H1 (cell line): ENCODE measurements at regions not wholly inside any gene's neighbourhood (a gene's known extent, or its start where the extent isn't known, plus 50 kb on each side); places are given as distances from the start of the nearest gene placed in this dataset.

Source experiments
- CTCF ChIA-PET: fragments of 300-600 bp; sonication (Branson Sonifier 250); formaldehyde crosslinking; loops from one replicate; lab custom pipeline; 2021; ENCODE audit not compliant: partially characterized antibody; lab: Charles Lee
- POLR2A ChIA-PET: fragments of 300-600 bp; sonication (Branson Sonifier 250); formaldehyde crosslinking; loops from one replicate; lab custom pipeline; 2021; ENCODE audit warnings: inconsistent platforms; ENCODE audit not compliant: partially characterized antibody; lab: Charles Lee
- DNase-seq, 2 experiments: peaks; one replicate each; pipeline versions ENCODE4 v3.0.0 to v3.0.0-alpha.2; 2010 to 2022; ENCODE audit warnings: low spot score in 2 of 2, low read depth in 1 of 2, mixed read lengths in 1 of 2
- FAIRE-seq: peaks from 2 replicates; lab custom pipeline; 2011; peaks lifted over from hg19 to GRCh38; lab: Jason Lieb, UNC
- H2AFZ ChIP-seq: 2 replicates; pipeline ENCODE4 v1.8.1; 2012; ENCODE audit warnings: low read length, inconsistent platforms
- H2AK5ac ChIP-seq: 2 replicates; pipeline ENCODE4 v1.6.1; 2013; ENCODE audit warnings: low read depth, low read length
- H2BK120ac ChIP-seq: replicated peaks from 2 replicates; pipeline ENCODE3; 2013; ENCODE audit warnings: low read depth, low read length, inconsistent platforms
- H2BK12ac ChIP-seq: 2 replicates; pipeline ENCODE4 v1.6.1; 2013; ENCODE audit warnings: low read depth, low read length
- H2BK15ac ChIP-seq: 2 replicates; pipeline ENCODE4 v1.6.1; 2013; ENCODE audit warnings: low read length
- H2BK20ac ChIP-seq: 2 replicates; pipeline ENCODE4 v1.6.1; 2013; ENCODE audit warnings: low read length
- H2BK5ac ChIP-seq: 2 replicates; pipeline ENCODE4 v1.6.1; 2013; ENCODE audit warnings: low read depth, low read length
- H3K14ac ChIP-seq: 2 replicates; pipeline ENCODE4 v1.6.1; 2013; ENCODE audit warnings: inconsistent platforms; ENCODE audit not compliant: insufficient read length
- H3K18ac ChIP-seq: 2 replicates; pipeline ENCODE4 v1.6.1; 2013; ENCODE audit warnings: low read length; ENCODE audit errors: extremely low read depth
- H3K23ac ChIP-seq: 2 replicates; pipeline ENCODE4 v1.6.1; 2013; ENCODE audit warnings: inconsistent platforms; ENCODE audit not compliant: insufficient read length
- H3K23me2 ChIP-seq: 2 replicates; pipeline ENCODE4 v1.6.1; 2013; ENCODE audit warnings: low read depth, low read length
- H3K27ac ChIP-seq: 2 replicates; pipeline ENCODE4 v1.6.1; 2011; ENCODE audit warnings: low read depth, low read length, inconsistent platforms
- H3K27me3 ChIP-seq, 4 experiments: replicated peaks in 1 of 4; 1 replicate in 1 of 4; 2 replicates in 3 of 4; pipeline versions ENCODE4 v1.6.1 to v1.8.1; 2011 to 2013; ENCODE audit warnings: low read length in 3 of 4, mild to moderate bottlenecking in 3 of 4, inconsistent platforms in 2 of 4, mixed read lengths in 2 of 4, moderate library complexity in 1 of 4; ENCODE audit not compliant: control insufficient read depth in 3 of 4, insufficient read depth in 3 of 4; ENCODE audit errors: extremely low read depth in 1 of 4
- H3K36me3 ChIP-seq, 4 experiments: 2 replicates each; pipeline versions ENCODE4 v1.6.1 to v1.8.1; 2011 to 2013; ENCODE audit warnings: mild to moderate bottlenecking in 4 of 4, low read length in 3 of 4, moderate library complexity in 2 of 4, control low read depth in 1 of 4, inconsistent platforms in 1 of 4; ENCODE audit not compliant: insufficient read depth in 4 of 4, control insufficient read depth in 2 of 4
- H3K4ac ChIP-seq: replicated peaks from 2 replicates; pipeline ENCODE3; 2013; ENCODE audit warnings: low read length, low read depth, mixed read lengths, inconsistent platforms; ENCODE audit not compliant: insufficient read length
- H3K4me1 ChIP-seq, 4 experiments: replicated peaks in 1 of 4; 1 replicate in 1 of 4; 2 replicates in 3 of 4; pipeline versions ENCODE4 v1.6.1 to v1.8.1; 2011 to 2013; ENCODE audit warnings: low read length in 3 of 4, inconsistent platforms in 2 of 4, mixed read lengths in 1 of 4; ENCODE audit not compliant: insufficient read depth in 4 of 4, control insufficient read depth in 3 of 4
- H3K4me2 ChIP-seq, 2 experiments: 2 replicates each; pipeline versions ENCODE4 v1.6.1 to v1.8.1; 2011 to 2013; ENCODE audit warnings: low read depth in 2 of 2, low read length in 2 of 2, control low read depth in 1 of 2, inconsistent platforms in 1 of 2, mild to moderate bottlenecking in 1 of 2; ENCODE audit not compliant: insufficient read depth in 1 of 2
- H3K4me3 ChIP-seq, 4 experiments: fragments of 200-600, 300-600 bp in 1 of 4; sonication (generic), shearing (Covaris generic), sonication (Bioruptor Twin) in 1 of 4; 2 replicates each; pipeline versions ENCODE4 v1.5.1 to v1.8.1; 2011 to 2016; ENCODE audit warnings: low read length in 4 of 4, low read depth in 3 of 4, control low read depth in 2 of 4, inconsistent platforms in 2 of 4, mild to moderate bottlenecking in 2 of 4, mixed read lengths in 1 of 4, moderate library complexity in 1 of 4; ENCODE audit not compliant: insufficient read depth in 2 of 4; ENCODE audit errors: extremely low read depth in 1 of 4
- H3K56ac ChIP-seq: replicated peaks from 2 replicates; pipeline ENCODE3; 2013; ENCODE audit warnings: low read depth, mild to moderate bottlenecking, mixed read lengths, low read length, inconsistent platforms; ENCODE audit not compliant: insufficient read length
- H3K79me1 ChIP-seq: 2 replicates; pipeline ENCODE4 v1.6.1; 2013; ENCODE audit warnings: low read depth, low read length, control low read depth
- H3K79me2 ChIP-seq, 2 experiments: 2 replicates each; pipeline versions ENCODE4 v1.6.1 to v1.8.1; 2012 to 2013; ENCODE audit warnings: low read length in 2 of 2, mild to moderate bottlenecking in 2 of 2, inconsistent platforms in 1 of 2; ENCODE audit not compliant: insufficient read depth in 2 of 2, control insufficient read depth in 1 of 2
- H3K9ac ChIP-seq, 4 experiments: replicated peaks in 1 of 4; 1 replicate in 1 of 4; 2 replicates in 3 of 4; pipeline versions ENCODE4 v1.6.1 to v1.8.1; 2011 to 2013; ENCODE audit warnings: low read depth in 3 of 4, low read length in 3 of 4, control low read depth in 2 of 4, mild to moderate bottlenecking in 2 of 4, moderate library complexity in 2 of 4, inconsistent platforms in 1 of 4; ENCODE audit errors: extremely low read depth in 1 of 4
- H3K9me3 ChIP-seq, 2 experiments: 2 replicates each; pipeline versions ENCODE4 v1.6.1 to v1.8.1; 2012 to 2013; ENCODE audit warnings: mild to moderate bottlenecking in 2 of 2, moderate library complexity in 2 of 2, control low read depth in 1 of 2, inconsistent platforms in 1 of 2, low read depth in 1 of 2, low read length in 1 of 2, mixed read lengths in 1 of 2; ENCODE audit not compliant: insufficient read depth in 2 of 2
- H4K20me1 ChIP-seq, 2 experiments: replicated peaks in 1 of 2; 2 replicates each; pipeline versions ENCODE3 to v1.8.1; 2011 to 2013; ENCODE audit warnings: inconsistent platforms in 2 of 2, low read length in 2 of 2, mild to moderate bottlenecking in 1 of 2; ENCODE audit not compliant: insufficient read depth in 2 of 2, control insufficient read depth in 1 of 2
- H4K5ac ChIP-seq: 2 replicates; pipeline ENCODE4 v1.6.1; 2013; ENCODE audit warnings: low read length, low read depth, mixed read lengths, inconsistent platforms; ENCODE audit not compliant: insufficient read length
- H4K8ac ChIP-seq: 2 replicates; pipeline ENCODE4 v1.8.0; 2013; ENCODE audit warnings: mild to moderate bottlenecking, moderate library complexity, low read length, inconsistent platforms; ENCODE audit not compliant: insufficient read depth; ENCODE audit errors: extremely low read depth
- H4K91ac ChIP-seq: replicated peaks from 2 replicates; pipeline ENCODE3; 2013; ENCODE audit warnings: low read length, mixed read lengths, inconsistent platforms; ENCODE audit not compliant: insufficient read length
- CHD2 ChIP-seq: IDR thresholded peaks from 2 replicates; pipeline ENCODE4 v1.6.1; 2012; ENCODE audit warnings: low read length, improper control_type of control experiment
- EP300 ChIP-seq, 2 experiments: IDR thresholded peaks; 1 replicate in 1 of 2; 2 replicates in 1 of 2; pipeline ENCODE4 v1.6.1; 2011 to 2012; ENCODE audit warnings: low read depth in 2 of 2, low read length in 2 of 2, mild to moderate bottlenecking in 2 of 2, borderline replicate concordance in 1 of 2, inconsistent platforms in 1 of 2, moderate library complexity in 1 of 2
- JUN ChIP-seq: IDR thresholded peaks from 2 replicates; pipeline ENCODE4 v1.6.1; 2011; ENCODE audit warnings: low read depth, mild to moderate bottlenecking, improper control_type of control experiment, low read length
- PHF8 ChIP-seq: fragments of 200-600 bp; sonication (generic); conservative IDR thresholded peaks from 2 replicates; pipeline ENCODE4 v1.7.1; 2012; ENCODE audit warnings: low read depth, mild to moderate bottlenecking, inconsistent platforms, low read length, moderate library complexity
- SIN3A ChIP-seq, 2 experiments: IDR thresholded peaks in 1 of 2; conservative IDR thresholded peaks in 1 of 2; 2 replicates each; pipeline ENCODE4 v1.6.1; 2011 to 2012; ENCODE audit warnings: low read length in 2 of 2, improper control_type of control experiment in 1 of 2, low read depth in 1 of 2, mild to moderate bottlenecking in 1 of 2
- WGBS, 2 experiments: shearing (Covaris generic) in 1 of 2; methylation state at CpG; one replicate each; pipeline versions ENCODE4 v1.1.6 to v1.1.7; 2013 to 2015; ENCODE audit warnings: low lambda C conversion rate in 2 of 2, mixed read lengths in 2 of 2, inconsistent platforms in 1 of 2, low coverage in 1 of 2, missing lambda C conversion rate in 1 of 2; ENCODE audit not compliant: insufficient replicate concordance in 2 of 2, insufficient coverage in 1 of 2, insufficient read length in 1 of 2; ENCODE audit errors: extremely low coverage in 1 of 2, missing lambda C conversion rate in 1 of 2; 5-methylcytosine and 5-hydroxymethylcytosine counted together

DNA sequence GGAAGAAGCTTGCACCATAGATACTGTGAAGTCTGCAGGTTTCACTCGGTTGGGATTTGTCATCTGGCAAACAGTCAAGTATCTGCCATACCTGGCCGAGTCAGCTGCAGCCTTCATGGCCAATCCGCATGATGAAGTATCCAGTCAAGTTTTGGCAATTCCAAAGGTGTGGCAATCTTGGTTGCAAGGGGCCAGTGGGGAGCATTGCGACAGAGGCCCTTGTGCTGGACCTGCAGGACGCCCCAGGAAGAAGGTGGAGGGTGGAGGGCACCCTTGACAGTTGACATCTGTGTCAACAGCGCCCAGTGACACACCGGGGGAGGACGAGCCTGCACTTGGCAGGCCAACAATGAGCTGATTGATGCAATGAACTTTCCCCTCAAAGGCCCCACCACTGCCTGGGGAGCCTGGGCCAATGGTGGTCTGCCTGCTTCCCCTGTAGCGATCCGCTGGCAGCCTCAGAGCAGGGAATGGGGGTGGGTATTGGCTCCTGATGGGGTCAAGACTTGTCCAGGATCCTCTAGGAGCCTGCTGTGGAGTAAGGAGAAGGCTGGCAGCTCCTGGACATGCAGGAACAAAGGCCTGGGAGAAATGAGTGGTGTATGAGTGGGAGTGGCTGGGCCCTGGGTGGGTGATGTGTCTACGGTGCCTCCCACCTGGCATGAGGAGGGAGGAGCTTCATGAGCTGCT, 122.8 kb upstream of the PITX1 start:
- Histone ChIP-seq H3K36me3 (no peaks in the 10 kb centered on the region), H2AFZ (no peak overlapping the region), H3K9me3 (no peaks in the 10 kb centered on the region), H3K79me2 (no peaks in the 10 kb centered on the region), H3K14ac (no peak overlapping the region), H2BK5ac (no peak overlapping the region), H3K79me1 (no peaks in the 10 kb centered on the region), H4K8ac (no peak overlapping the region; the same call in 1 of the 2 replicates), H3K56ac (no peak overlapping the region), H3K4ac (no peak overlapping the region), H3K27me3 (no peaks in the 10 kb centered on the region; a peak in 2 of 7 replicates), H3K4me2 (no peak overlapping the region), H2BK120ac (no peak overlapping the region), H2AK5ac (no peak overlapping the region), H4K5ac (no peak overlapping the region), H3K4me3 (no peak overlapping the region), H3K18ac (no peak overlapping the region), H2BK20ac (no peak overlapping the region), H2BK15ac (no peak overlapping the region), H3K27ac (no peak overlapping the region), H4K20me1 (no peaks in the 10 kb centered on the region), H3K23ac (no peak overlapping the region), H3K9ac (no peak overlapping the region), H4K91ac (no peak overlapping the region), H3K23me2 (no peaks in the 10 kb centered on the region), H3K4me1 (no peaks in the 10 kb centered on the region), H2BK12ac (no peak overlapping the region)
- FAIRE-seq (no peak), DNase-seq (no peak)
- ChIA-PET CTCF (interaction anchor here (1.1 to 1.5 kb wide), 3 partner anchors 11 to 45 kb away, joined by 3 to 4 read pairs (median 4); no protein-coding TSS in a partner anchor), POLR2A (no interaction called here)
- 81% methylated on average over 10 of the region's 11 CpGs; no CpG with 5 or more reads in 1 of the 2 experiments for WGBS, 2 experiments
- TF ChIP-seq PHF8 (no peak), JUN (no peak), EP300 (IDR thresholded peaks at IDR 0.05; ENCODE audit: borderline replicate concordance in 1 of 2, low read depth in 2 of 2, low read length in 2 of 2) (no peak), CHD2 (no peak), SIN3A (conservative IDR thresholded peaks at IDR 0.05 in 1 of 2, IDR thresholded peaks at IDR 0.05 in 1 of 2; ENCODE audit: low read depth in 1 of 2, low read length in 2 of 2) (no peak)
